SU-DHL-6 (cell line): ENCODE measurements at regions not wholly inside any gene's neighbourhood (a gene's known extent, or its start where the extent isn't known, plus 50 kb on each side); places are given as distances from the start of the nearest gene placed in this dataset.

ENCODE experiments used
- EZH2phosphoT487 ChIP-seq: fragments of 200-600 bp; sonication (generic), shearing (Covaris generic); conservative IDR thresholded peaks from 2 replicates; pipeline ENCODE4 v1.6.1; 2018; ENCODE audit warnings: mild to moderate bottlenecking, antibody characterized with exemption, low read length, moderate library complexity, mixed read lengths
- TF ChIP-seq, protein P1 (sequence below): fragments of 200-600 bp; sonication (generic); IDR thresholded peaks from one replicate; pipeline ENCODE4 v1.5.1; 2017; ENCODE audit warnings: antibody characterized with exemption, mild to moderate bottlenecking, low read length, moderate library complexity; ENCODE audit not compliant: insufficient read depth, poor library complexity, severe bottlenecking

DNA sequence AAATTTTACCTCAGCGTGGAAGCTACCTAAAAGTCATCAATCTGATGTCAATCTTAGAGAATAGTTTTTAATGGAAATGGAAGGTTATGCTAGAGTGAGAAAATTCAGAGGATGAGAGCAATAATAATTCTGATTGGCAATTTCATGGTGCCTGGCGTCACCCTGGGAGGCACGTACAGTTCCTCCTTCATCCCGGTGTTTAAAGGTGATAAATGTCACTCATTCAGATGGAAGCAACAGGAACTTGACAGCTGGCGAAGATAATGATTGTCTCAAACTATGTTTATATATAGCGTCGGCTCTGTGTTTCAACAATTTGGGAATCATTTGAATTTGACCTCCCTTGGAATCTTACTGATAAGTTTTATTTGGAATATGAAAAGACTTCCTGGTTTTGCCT, 108.4 kb downstream of the MED10 start:
- TF ChIP-seq, protein P1, sequence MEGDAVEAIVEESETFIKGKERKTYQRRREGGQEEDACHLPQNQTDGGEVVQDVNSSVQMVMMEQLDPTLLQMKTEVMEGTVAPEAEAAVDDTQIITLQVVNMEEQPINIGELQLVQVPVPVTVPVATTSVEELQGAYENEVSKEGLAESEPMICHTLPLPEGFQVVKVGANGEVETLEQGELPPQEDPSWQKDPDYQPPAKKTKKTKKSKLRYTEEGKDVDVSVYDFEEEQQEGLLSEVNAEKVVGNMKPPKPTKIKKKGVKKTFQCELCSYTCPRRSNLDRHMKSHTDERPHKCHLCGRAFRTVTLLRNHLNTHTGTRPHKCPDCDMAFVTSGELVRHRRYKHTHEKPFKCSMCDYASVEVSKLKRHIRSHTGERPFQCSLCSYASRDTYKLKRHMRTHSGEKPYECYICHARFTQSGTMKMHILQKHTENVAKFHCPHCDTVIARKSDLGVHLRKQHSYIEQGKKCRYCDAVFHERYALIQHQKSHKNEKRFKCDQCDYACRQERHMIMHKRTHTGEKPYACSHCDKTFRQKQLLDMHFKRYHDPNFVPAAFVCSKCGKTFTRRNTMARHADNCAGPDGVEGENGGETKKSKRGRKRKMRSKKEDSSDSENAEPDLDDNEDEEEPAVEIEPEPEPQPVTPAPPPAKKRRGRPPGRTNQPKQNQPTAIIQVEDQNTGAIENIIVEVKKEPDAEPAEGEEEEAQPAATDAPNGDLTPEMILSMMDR = no peak
- TF ChIP-seq EZH2phosphoT487 = no peak
